Thyroid gland (tissue), 4 donors: ENCODE measurements at regions not wholly inside any gene's neighbourhood (a gene's known extent, or its start where the extent isn't known, plus 50 kb on each side); places are given as distances from the start of the nearest gene placed in this dataset.

Source experiments
- POLR2A ChIP-seq, 2 donors: fragments of 450-650 bp; IDR thresholded peaks; one replicate each; pipeline ENCODE4 v1.6.1; 2017; ENCODE audit warnings: antibody characterized with exemption in 2 of 2, mild to moderate bottlenecking in 2 of 2, moderate library complexity in 1 of 2
- TF ChIP-seq, protein P1 (sequence below), 6 experiments: fragments of 200-600 bp in 3 of 6; fragments of 450-650 bp in 3 of 6; sonication (generic) in 3 of 6; IDR thresholded peaks; one replicate each; pipeline ENCODE4 v1.5.1; 2016 to 2019; ENCODE audit warnings: antibody characterized with exemption in 6 of 6, mild to moderate bottlenecking in 2 of 6, inconsistent platforms in 1 of 6, moderate library complexity in 1 of 6

DNA sequence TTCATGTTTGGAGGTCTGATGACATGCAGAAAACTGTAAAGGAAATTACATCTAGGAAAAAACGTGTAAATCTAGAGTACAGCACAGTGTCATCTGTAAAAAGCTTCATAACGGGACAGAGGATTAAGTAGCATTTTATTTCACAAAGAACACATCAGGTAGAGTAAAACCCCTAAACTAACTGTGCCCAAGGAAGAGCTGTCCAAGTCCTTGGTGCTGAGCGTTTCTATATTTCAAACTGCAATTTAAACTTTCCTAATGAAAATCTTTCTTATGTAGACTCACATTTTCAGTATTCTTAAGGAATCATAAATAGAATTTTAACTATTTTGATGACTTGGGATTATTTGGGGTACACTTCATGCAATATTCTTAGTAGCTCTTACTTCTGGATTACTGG, 646.2 kb downstream of the IPMK start:
- TF ChIP-seq, protein P1, sequence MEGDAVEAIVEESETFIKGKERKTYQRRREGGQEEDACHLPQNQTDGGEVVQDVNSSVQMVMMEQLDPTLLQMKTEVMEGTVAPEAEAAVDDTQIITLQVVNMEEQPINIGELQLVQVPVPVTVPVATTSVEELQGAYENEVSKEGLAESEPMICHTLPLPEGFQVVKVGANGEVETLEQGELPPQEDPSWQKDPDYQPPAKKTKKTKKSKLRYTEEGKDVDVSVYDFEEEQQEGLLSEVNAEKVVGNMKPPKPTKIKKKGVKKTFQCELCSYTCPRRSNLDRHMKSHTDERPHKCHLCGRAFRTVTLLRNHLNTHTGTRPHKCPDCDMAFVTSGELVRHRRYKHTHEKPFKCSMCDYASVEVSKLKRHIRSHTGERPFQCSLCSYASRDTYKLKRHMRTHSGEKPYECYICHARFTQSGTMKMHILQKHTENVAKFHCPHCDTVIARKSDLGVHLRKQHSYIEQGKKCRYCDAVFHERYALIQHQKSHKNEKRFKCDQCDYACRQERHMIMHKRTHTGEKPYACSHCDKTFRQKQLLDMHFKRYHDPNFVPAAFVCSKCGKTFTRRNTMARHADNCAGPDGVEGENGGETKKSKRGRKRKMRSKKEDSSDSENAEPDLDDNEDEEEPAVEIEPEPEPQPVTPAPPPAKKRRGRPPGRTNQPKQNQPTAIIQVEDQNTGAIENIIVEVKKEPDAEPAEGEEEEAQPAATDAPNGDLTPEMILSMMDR (IDR thresholded peaks at IDR 0.05), result no peak
- no peak for TF ChIP-seq POLR2A (IDR thresholded peaks at IDR 0.05)
